HepG2 (cell line): ENCODE measurements at regions not wholly inside any gene's neighbourhood (a gene's known extent, or its start where the extent isn't known, plus 50 kb on each side); places are given as distances from the start of the nearest gene placed in this dataset.

Experiments
- ARID4A ChIP-seq: sonication (generic); formaldehyde crosslinking; IDR thresholded peaks from 2 replicates; pipeline ENCODE4 v1.5.0; 2020; ENCODE audit warnings: mild to moderate bottlenecking, missing genetic modification reagents, borderline replicate concordance
- HMG20B ChIP-seq: conservative IDR thresholded peaks from 2 replicates; pipeline ENCODE4 v1.6.1; 2016; ENCODE audit warnings: missing genetic modification reagents, missing compliant biosample characterization
- IRF1 ChIP-seq: sonication (generic); formaldehyde crosslinking; IDR thresholded peaks from 2 replicates; pipeline ENCODE4 v1.4.0; 2020; ENCODE audit warnings: low read depth, mild to moderate bottlenecking, missing genetic modification reagents
- RNF2 ChIP-seq: fragments of 450-650 bp; conservative IDR thresholded peaks from 2 replicates; pipeline ENCODE4 v1.6.1; 2016; ENCODE audit warnings: low read depth
- RNF219 ChIP-seq: sonication (generic); formaldehyde crosslinking; IDR thresholded peaks from 2 replicates; pipeline ENCODE4 v1.5.0; 2020; ENCODE audit warnings: mild to moderate bottlenecking, missing genetic modification reagents
- RXRB ChIP-seq: IDR thresholded peaks from 2 replicates; pipeline ENCODE4 v1.6.1; 2016; ENCODE audit warnings: borderline replicate concordance, missing genetic modification reagents, missing compliant biosample characterization
- SOX6 ChIP-seq, 2 experiments: fragments of 450-650 bp in 1 of 2; sonication (generic) in 1 of 2; formaldehyde crosslinking in 1 of 2; IDR thresholded peaks; 2 replicates each; pipeline versions ENCODE4 v1.4.0 to v1.6.1; 2017 to 2020; ENCODE audit warnings: antibody characterized with exemption in 1 of 2, mild to moderate bottlenecking in 1 of 2, missing genetic modification reagents in 1 of 2
- TBX2 ChIP-seq: sonication (generic); formaldehyde crosslinking; IDR thresholded peaks from 2 replicates; pipeline ENCODE4 v1.5.0; 2020; ENCODE audit warnings: missing genetic modification reagents, mild to moderate bottlenecking, borderline replicate concordance
- ZBTB42 ChIP-seq: sonication (generic); formaldehyde crosslinking; IDR thresholded peaks from 2 replicates; pipeline ENCODE4 v1.5.0; 2020; ENCODE audit warnings: mild to moderate bottlenecking, missing genetic modification reagents
- ZBTB43 ChIP-seq: sonication (generic); formaldehyde crosslinking; conservative IDR thresholded peaks from 2 replicates; pipeline ENCODE4 v1.4.0; 2020; ENCODE audit warnings: missing genetic modification reagents
- ZNF225 ChIP-seq: sonication (generic); formaldehyde crosslinking; IDR thresholded peaks from 2 replicates; pipeline ENCODE4 v1.4.0; 2020; ENCODE audit warnings: mild to moderate bottlenecking, missing genetic modification reagents
- ZNF646 ChIP-seq: sonication (generic); formaldehyde crosslinking; IDR thresholded peaks from 2 replicates; pipeline ENCODE4 v1.9.0; 2021; ENCODE audit warnings: mild to moderate bottlenecking, missing genetic modification reagents

- TF ChIP-seq ZNF225: no peak
- peak; percentile 34; the same call in 1 of the 2 replicates for TF ChIP-seq ZBTB43 (CRISPR knock-in tag)
- peak; percentile 71; the same call in 1 of the 2 replicates for TF ChIP-seq TBX2
- no peak for TF ChIP-seq SOX6 (IDR thresholded peaks at IDR 0.05)
- peak; percentile 93 for TF ChIP-seq SOX6 (CRISPR knock-in tag; IDR thresholded peaks at IDR 0.05)
- TF ChIP-seq ZNF646: 0 out of 2 replicates have a peak, but pooled peaks have one; percentile 7
- no peak for TF ChIP-seq RNF219 (CRISPR knock-in tag)
- TF ChIP-seq ZBTB42 (CRISPR knock-in tag): no peak
- peak; percentile 59; the same call in 1 of the 2 replicates for TF ChIP-seq RXRB (CRISPR knock-in tag)
- 0 out of 2 replicates have a peak, but pooled peaks have one; percentile 35 for TF ChIP-seq HMG20B (CRISPR knock-in tag)
- TF ChIP-seq IRF1 (CRISPR knock-in tag): no peak
- no peak for TF ChIP-seq RNF2
- no peak for TF ChIP-seq ARID4A (CRISPR knock-in tag)
Measured at GRCh38 chr21:38918607-38919346, 113.0 kb downstream of the ETS2 start (continued).
